GM18870 (cell line): ENCODE measurements at regions not wholly inside any gene's neighbourhood (a gene's known extent, or its start where the extent isn't known, plus 50 kb on each side); places are given as distances from the start of the nearest gene placed in this dataset.

Experiments used
- ATAC-seq: cut with Tn5 transposase; IDR thresholded peaks from one replicate; pipeline ENCODE4 v1.9.1; 2021; ENCODE audit warnings: moderate library complexity; ENCODE audit not compliant: unreplicated experiment

DNA sequence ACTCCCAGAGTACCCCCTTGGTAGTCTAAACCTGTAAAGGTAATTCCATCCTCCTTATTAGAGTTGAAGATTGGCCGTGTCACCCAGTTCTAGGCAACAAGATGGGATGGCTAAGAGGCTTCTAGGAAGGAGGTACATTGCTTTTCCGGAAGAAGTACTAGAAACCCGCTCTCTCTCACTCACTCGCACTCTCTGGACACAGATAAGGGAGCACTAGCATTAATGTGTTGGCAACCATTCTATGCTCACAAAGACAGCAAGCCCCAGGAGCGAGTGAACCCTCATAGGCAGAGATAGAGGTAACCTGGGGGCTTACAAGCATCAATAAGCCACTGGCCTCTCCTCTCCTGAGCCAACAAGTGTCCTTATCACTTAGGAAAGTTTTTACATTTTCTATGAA lies 503.2 kb upstream of the JARID2 start:
- ATAC-seq, result no peak

DNA sequence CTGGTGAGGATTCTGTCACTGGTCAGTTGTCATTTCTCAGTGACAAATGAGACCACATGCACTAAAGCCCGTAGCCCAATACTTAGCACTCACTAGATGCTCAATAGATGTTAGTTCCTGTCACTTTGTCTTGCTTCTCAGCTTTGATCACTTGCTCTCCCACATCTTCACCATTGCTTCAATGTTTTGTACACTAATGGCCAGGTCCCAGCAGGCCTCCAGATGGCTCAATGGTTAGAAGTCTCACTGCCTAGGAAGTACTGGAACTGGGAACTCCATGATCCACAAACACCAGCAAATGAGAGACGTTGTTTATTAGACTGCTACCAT lies 502.8 kb upstream of the JARID2 start:
- ATAC-seq, result no peak

DNA sequence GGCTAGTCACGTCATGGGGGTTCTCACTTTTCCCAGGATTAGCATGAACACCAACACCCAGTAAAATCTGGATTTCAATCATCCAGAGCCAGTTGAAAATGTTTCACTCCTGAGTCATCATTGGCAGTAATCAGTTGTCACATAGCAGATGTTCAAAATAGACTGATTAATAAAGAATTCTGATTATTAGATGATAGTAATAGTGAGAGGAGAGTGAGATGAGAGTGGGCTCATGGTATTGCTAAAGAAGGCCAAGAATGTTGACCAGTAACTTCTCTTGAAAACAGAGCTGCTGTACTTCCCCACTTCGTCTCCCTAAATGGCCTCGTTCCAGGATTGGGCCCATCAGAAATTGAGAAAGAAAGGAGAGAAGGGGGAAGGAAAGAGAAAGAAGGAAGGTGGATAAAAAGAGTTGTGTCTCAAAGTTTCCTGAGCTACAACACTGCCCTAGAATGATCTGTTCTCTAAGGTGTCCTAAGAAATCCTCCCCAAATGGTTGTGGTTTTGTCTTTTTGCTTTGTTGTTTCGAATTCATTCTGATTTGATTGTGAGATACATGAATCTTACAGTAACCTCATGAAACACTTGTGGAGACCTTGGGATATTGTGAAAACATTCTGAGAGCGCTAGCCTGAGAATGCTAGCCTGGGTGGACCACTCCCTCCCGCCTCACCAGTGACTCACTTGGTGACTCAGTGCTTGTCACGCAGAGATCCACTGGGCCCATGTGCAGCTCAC lies 502.2 kb upstream of the JARID2 start:
- ATAC-seq, result no peak

DNA sequence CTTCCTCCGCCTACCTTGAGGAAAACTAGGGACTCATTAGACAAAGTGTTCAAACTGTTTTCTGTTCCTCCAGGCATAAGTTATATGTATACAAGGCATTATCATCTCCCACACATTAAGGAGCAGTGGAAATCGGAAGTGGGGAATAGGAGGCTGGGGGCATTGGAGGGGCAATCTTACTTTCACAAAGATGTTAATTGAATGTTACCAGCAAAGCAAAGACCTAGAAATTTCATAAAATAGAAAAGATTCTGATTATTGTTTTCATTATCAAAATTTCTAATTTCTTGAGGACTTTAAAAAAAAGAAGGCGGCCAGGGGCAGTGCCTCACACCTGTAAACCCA lies 501.7 kb upstream of the JARID2 start:
- ATAC-seq, result no peak

DNA sequence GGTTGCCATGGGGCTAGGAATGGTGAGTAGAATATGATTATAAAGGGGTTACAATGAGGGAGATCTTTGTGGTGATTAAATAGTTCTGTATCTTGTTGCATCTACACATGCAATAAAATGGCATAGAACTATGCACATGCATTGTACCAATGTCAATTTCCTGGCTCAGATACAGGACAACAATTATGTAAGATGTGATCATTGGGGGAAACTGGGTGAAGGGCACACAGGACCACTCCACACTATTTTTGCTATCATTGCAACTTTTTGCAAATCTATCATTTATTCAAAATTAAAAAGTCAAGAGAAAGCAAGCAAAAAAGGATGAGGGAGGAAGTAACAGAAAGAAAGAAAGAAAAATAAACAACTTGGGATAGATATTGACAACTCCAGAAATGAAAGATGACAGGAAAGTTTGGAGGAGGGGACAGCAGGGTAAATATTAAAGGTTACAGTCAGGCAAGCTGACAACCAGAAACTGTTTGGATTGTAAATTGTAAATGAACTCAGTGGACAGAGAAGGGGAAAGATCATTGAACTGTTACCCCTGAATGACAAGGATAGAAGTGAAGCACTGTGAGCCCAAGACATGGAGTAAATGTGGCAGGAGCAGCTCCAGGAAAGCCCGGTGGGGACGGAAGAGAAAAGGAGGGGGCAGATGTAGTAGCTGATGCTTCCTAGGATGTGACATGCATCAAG lies 499.6 kb upstream of the JARID2 start:
- no peak for ATAC-seq

DNA sequence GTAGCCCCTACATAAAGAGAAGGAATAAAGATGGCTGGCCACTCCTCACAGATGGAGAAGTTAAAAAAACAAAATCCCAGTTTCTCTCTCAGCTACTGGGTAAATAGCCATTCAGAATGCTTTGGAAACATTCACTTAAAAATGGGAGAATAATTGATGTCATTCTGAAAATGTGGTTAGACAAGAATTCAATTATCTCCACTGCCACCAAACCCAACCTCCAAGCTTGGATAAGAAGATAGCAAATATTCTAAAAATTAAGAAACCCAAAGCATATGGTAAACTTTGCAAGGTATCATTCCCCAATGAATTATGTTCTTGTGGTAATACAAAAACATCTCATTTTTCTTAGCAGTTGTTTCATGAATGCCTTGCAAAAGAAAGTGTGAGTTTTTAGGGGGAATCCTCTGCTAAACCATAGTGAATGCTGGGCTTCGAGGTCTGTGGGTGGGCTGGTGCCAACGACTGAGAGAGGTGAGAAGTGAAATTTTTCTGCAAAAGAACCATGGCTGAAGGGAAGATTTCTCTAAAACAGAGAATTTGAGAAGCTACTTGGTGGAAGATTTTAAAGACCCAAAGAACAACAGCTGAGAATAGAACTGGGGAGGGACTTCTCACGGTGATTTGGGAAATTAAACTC lies 497.9 kb upstream of the JARID2 start:
- ATAC-seq, result no peak

DNA sequence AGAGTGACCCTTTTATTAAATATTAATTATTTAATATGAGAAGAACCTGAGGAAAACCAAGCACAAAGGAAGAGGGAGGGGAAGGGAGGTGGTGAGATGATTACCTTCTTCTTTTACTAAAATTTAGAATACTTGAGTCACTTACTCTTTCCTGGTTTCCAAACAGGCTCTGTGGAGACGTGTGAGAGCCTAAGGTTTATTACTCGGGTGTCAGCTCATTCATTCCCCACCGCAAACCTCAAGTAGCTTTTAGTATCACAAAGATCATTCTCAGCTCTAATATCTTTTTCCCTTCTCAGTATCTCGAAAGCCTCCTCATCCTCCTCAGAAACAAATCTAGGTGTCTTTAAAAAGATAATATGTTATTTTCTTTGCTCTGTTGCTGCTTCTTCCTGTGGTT lies 497.2 kb upstream of the JARID2 start:
- ATAC-seq, result no peak

DNA sequence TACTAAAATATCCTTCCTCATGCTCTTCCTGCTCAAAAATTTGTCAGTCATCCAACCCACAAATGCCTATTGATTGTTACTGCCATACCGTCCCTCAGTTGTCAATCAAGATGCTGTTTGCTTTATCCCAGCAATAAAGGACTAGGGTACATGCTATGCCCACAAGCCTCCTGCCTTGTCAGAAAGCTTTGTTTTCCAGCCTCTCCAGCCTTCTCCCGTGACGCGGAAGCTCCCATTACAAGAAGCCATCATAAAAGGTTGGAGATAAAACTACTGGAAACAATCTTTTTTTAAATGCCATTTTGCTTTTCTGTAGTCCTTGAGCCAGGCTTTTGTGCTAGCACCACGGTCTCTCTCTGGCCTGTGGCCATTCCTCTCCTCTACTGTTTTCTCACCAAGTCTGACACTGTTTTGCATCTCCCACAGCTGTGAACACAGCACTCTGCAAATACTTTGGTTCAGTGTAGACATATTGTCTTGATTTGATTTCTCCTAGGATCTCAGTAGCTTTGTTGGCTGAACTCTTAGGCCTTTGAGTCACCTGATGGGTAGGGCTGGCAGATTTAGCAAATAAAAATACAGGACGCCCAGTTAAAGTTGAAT lies 495.7 kb upstream of the JARID2 start:
- ATAC-seq, result no peak

DNA sequence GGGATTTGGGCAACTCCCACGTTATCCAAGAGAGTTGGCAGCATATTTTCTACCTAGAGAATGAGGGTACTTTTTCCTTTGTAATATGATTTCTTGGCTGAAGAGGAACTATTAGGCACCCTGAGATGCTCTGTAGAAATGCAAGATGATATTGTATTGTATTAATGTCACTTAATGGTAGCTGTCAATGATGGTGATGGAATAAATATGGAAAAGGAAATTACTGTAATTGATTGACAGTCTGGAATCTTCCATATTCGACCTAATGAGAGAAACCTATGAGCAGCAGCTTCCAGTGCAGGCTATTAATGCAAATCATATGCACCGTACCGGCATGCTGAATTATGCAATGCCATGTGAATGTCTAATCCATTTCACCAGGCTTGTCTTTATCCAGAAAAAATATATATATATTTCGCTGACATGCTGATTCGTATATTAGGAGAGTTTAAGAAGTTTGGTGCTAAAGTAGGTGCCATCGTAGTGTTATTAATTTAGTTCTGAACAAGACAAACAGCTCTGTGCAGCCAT lies 494.2 kb upstream of the JARID2 start:
- no peak for ATAC-seq

DNA sequence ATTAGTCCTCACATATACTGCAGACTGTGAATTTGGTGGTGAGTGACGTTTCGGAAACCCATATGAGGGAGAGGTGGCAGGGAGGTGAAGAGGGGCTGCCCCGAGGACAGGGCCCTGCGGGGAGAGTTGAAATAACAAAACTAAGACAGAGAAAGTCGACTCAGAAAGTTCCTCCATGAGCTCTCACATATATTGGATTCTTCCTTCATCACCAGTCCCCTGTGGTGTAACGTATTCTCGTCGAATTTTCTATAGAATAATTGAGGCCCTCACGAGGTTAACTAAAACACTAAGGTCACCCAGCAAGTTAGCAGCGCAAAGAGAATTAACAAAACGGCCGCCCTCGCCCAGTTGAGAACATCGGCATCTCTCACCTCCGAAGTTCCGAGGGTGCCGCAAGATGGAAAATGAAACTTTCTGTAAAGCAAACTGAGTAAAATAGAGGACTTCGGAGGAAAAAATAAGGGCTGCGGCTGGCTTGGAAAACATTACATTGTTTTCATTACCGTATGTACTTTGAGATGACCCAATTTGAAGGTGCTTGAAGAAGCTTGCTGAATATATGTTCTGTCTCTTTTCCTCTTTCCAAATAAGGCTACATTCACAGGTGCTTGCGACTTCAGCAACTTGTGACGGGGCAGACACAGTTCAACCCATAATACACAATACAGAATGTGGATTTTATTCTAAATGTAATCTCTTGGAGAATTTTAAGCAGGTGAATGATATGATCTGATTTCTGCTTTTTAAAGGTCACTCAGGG lies 490.9 kb upstream of the JARID2 start:
- ATAC-seq, result no peak

DNA sequence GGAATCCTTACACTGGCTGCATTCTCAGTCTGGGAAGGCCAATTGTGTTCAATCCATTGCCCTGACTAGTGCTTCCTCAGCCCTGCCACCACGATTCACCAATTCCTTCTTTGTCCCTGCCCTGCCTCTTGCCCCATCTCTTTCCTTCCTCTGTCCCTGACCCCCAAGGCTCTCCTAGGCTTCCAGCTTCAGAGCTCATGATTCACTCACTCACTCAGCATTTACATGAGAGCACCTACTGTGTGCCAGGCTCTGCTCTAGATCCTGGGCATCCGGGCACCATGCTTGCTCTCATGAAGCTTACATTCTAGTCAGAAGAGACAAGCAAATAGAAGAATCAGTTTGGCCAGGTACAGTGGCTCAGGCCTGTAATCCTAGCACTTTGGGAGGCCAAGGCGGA lies 489.5 kb upstream of the JARID2 start:
- no peak for ATAC-seq

DNA sequence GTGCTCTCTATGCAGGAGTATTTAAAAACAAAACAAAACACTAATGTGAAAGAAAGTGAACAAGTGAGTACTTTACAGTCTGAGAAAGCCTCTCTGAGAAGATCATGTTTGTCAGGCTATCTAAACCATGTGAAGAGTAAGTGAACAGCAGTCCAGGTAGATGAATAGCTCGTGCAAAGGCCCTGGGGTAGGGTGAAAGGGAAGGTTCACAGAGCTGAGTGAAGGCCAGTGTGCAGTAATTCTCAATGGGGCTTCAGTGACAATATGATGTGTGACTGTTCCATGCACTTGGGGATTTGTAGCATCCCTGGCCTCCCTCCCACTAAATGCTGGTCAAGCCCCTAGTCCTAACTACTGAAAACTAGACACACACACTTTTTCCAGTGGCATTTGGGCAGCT lies 488.9 kb upstream of the JARID2 start:
- no peak for ATAC-seq

DNA sequence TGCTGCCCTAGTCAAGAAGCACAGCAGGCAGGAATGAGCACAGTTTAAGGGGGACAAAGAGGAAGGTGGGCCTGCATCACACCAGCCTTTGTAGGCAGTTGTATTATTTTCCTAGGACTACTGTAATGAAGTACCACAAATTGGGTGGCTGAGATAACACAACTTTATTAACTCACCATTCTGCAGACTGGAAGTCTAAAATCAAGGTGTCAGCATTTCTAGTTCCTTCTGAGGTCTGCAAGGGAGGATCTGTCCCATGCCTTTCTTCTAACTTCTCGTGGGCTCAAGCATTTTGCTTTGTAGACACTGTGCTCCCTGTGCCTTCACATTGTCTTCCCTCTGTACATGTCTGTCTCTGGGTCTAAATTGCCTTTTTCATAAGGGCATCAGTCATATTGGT lies 488.5 kb upstream of the JARID2 start:
- no peak for ATAC-seq

DNA sequence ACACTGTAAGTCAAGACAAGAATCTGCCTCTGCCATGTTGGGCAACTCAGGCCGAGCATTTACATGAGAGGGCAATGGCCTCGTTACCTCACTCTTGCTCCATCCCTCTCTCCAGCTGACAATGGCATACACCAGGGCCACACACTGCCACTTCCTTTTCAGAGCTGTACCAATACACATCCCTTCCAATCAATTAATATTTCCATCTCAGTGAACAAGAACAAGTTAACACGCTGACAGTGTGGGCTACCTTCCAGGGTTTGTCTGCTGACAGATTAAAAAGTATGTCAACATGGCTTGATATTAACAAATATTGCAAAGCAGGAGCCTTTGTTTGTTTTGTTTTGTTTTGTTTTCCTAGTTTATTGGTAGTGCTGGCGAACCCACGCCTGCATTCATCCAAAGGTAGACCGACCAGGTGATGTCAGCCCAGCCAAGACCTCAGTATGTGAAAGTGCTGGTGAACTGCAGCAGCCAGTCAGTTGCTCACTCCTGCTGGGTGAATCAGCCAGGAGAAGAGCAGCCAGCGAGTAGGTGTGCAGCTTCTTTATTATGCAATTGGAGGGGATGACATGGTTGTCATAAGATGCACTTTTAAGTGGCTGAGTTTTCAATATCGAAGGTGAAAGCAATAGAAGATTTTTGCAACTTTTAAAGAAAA lies 487.3 kb upstream of the JARID2 start:
- no peak for ATAC-seq

DNA sequence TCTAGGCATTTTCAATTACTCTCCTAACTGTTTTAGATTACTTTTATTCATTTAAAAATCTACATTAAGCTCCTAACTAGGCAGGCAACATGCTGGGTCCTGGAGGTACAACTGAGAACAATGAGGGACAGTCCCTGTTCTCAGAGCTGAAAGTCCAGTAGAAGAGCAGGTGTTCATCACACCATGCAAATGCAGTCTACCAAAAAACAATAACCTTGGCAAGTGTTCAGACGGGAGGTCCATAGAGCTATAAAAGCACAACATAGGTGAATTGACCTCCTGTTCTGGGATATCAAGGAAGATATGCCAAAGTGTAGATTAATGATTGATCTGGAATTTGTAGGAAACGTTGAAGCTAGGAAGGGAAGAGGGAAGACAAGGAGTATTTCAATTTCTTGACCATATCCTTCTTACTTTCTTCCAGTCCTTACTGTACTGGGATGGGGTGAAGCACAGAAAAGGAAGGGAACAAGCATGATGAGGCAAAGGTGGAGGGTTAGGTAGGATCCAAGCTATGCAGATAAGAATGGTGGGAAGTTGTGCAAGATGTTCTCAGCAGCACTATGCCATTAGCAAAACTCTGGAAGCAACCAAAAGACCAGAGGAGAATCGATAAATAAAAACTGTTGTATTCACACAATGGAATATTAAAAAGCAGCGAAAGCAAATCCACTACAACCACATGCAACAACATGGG lies 485.7 kb upstream of the JARID2 start:
- ATAC-seq, result no peak

DNA sequence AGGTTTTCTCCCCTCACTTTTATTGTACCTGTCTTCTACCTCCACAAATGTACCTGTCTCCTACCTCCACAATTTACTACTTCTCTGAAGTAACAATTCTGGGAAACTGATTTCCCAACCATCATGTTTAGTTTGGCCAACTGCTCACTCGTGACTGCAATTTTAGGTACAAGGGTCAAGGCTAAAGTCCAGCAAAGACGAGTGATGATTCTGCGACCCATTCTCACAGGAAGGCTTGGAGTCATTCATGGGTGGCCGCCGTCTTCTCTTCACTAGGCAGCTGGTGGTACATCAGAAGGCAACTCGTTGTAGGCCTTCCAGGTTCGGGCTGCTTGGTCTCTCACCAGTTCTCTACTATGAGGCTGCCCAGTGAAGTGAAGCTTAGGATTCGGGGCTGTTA lies 483.8 kb upstream of the JARID2 start:
- ATAC-seq, result no peak

DNA sequence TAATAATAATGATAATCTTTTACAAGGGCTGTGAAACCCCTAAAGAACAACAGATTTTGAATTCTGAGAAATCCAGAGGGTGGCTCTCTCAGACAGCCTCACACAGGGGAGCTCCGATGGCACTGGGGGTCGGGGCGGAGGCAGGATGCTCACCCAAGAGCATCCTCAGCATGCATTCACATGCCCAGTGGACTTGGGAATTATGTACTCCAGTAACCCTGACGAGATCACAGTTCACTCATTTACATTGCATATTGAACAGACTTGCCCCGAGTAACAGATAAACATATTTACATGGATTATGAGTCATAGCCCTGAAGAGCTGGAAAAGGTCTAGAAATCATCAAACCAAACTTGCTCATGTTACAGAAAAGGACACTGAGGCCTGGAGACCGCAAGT lies 482.7 kb upstream of the JARID2 start:
- ATAC-seq, result no peak

DNA sequence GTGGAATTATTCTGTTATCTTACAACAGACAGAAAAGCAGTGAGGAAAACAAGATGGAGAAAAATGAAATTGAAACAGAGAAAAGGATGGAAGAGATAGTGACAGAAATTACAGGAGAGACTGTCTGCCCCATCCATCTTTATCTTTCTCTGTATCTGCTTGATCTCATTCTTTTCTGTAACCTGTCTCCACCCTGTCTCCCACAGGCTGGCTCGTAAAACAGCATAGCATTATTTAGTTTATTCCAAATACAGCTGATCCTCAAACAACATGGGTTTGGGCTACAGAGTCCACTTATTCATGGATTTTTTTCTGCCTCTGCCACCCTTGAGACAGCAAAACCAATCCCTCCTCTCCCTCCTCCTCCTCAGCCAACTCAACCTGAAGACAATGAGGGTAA lies 482.3 kb upstream of the JARID2 start:
- ATAC-seq, result no peak

DNA sequence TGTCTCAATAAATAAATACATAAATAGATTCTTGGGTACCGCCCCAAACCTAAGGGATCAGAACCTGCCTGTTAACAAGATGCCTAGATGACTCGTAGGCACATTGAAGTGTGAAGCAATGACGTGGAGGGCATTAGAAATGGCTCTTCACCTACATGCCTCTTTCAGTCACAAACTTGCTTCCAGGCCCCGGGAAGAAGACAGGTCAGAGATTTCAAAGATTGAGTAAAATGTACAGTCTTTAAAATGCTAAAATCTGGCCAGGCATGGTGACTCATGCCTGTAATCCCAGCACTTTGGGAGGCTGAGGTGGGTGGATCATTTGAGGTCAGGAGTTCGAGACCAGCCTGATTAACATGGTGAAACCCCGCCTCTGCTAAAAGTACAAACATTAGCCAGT lies 480.8 kb upstream of the JARID2 start:
- ATAC-seq, result no peak
